H1 (cell line): ENCODE measurements at regions not wholly inside any gene's neighbourhood (a gene's known extent, or its start where the extent isn't known, plus 50 kb on each side); places are given as distances from the start of the nearest gene placed in this dataset.

ENCODE experiments used
- EP300 ChIP-seq, 2 experiments: IDR thresholded peaks; 1 replicate in 1 of 2; 2 replicates in 1 of 2; pipeline ENCODE4 v1.6.1; 2011 to 2012; ENCODE audit warnings: low read depth in 2 of 2, low read length in 2 of 2, mild to moderate bottlenecking in 2 of 2, borderline replicate concordance in 1 of 2, inconsistent platforms in 1 of 2, moderate library complexity in 1 of 2
- EZH2 ChIP-seq: fragments of 200-600 bp; sonication (generic); IDR thresholded peaks from 2 replicates; pipeline ENCODE4 v1.7.1; 2012; ENCODE audit warnings: low read depth, mild to moderate bottlenecking, moderate library complexity, low read length, inconsistent platforms; ENCODE audit not compliant: severe bottlenecking
- POLR2A ChIP-seq, 2 experiments: IDR thresholded peaks; 1 replicate in 1 of 2; 2 replicates in 1 of 2; pipeline ENCODE4 v1.6.1; 2011; ENCODE audit warnings: low read depth in 2 of 2, low read length in 2 of 2, mild to moderate bottlenecking in 2 of 2; ENCODE audit errors: control extremely low read depth in 1 of 2
- POLR2AphosphoS5 ChIP-seq: IDR thresholded peaks from 2 replicates; pipeline ENCODE4 v1.6.1; 2011; ENCODE audit warnings: low read depth, low read length
- RBBP5 ChIP-seq: IDR thresholded peaks from 2 replicates; pipeline ENCODE4 v1.7.1; 2012; ENCODE audit warnings: low read depth, mild to moderate bottlenecking, inconsistent platforms, low read length, moderate library complexity, borderline replicate concordance
- TF ChIP-seq, protein P1 (sequence below), 3 experiments: IDR thresholded peaks; 1 replicate in 2 of 3; 2 replicates in 1 of 3; pipeline versions ENCODE4 v1.5.1 to v1.6.1; 2011; ENCODE audit warnings: low read length in 3 of 3, mild to moderate bottlenecking in 3 of 3, inconsistent platforms in 2 of 3, low read depth in 1 of 3, moderate library complexity in 1 of 3; ENCODE audit not compliant: insufficient read depth in 1 of 3; ENCODE audit errors: control extremely low read depth in 1 of 3
- TF ChIP-seq, protein P2 (sequence below): IDR thresholded peaks from 2 replicates; pipeline ENCODE4 v1.6.1; 2011; ENCODE audit warnings: low read length, improper control_type of control experiment

- no peak for TF ChIP-seq POLR2A (IDR thresholded peaks at IDR 0.05; ENCODE audit: control extremely low read depth in 1 of 2, low read depth in 2 of 2, low read length in 2 of 2)
- TF ChIP-seq, protein P1, sequence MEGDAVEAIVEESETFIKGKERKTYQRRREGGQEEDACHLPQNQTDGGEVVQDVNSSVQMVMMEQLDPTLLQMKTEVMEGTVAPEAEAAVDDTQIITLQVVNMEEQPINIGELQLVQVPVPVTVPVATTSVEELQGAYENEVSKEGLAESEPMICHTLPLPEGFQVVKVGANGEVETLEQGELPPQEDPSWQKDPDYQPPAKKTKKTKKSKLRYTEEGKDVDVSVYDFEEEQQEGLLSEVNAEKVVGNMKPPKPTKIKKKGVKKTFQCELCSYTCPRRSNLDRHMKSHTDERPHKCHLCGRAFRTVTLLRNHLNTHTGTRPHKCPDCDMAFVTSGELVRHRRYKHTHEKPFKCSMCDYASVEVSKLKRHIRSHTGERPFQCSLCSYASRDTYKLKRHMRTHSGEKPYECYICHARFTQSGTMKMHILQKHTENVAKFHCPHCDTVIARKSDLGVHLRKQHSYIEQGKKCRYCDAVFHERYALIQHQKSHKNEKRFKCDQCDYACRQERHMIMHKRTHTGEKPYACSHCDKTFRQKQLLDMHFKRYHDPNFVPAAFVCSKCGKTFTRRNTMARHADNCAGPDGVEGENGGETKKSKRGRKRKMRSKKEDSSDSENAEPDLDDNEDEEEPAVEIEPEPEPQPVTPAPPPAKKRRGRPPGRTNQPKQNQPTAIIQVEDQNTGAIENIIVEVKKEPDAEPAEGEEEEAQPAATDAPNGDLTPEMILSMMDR (IDR thresholded peaks at IDR 0.05; ENCODE audit: control extremely low read depth in 1 of 3, insufficient read depth in 1 of 3, low read depth in 1 of 3, low read length in 3 of 3) = no peak
- TF ChIP-seq EZH2 = no peak
- TF ChIP-seq EP300 (IDR thresholded peaks at IDR 0.05; ENCODE audit: borderline replicate concordance in 1 of 2, low read depth in 2 of 2, low read length in 2 of 2) = no peak
- TF ChIP-seq POLR2AphosphoS5 = no peak
- no peak for TF ChIP-seq RBBP5
- TF ChIP-seq, protein P2, sequence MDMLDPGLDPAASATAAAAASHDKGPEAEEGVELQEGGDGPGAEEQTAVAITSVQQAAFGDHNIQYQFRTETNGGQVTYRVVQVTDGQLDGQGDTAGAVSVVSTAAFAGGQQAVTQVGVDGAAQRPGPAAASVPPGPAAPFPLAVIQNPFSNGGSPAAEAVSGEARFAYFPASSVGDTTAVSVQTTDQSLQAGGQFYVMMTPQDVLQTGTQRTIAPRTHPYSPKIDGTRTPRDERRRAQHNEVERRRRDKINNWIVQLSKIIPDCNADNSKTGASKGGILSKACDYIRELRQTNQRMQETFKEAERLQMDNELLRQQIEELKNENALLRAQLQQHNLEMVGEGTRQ = no peak
Observed at GRCh38 chr18:78494204-78495085, 485.2 kb upstream of the SALL3 start.
